Thymus (tissue), 11 donors: ENCODE measurements at regions not wholly inside any gene's neighbourhood (a gene's known extent, or its start where the extent isn't known, plus 50 kb on each side); places are given as distances from the start of the nearest gene placed in this dataset.

Source experiments
- DNase-seq, 9 donors: peaks; one replicate each; pipeline ENCODE4 v3.0.0-alpha.2; 2013; ENCODE audit warnings: low spot score in 9 of 9, low read depth in 6 of 9, missing footprints in 1 of 9
- H3K27ac ChIP-seq, 2 donors: one replicate each; pipeline ENCODE4 v1.5.1; 2013; ENCODE audit warnings: control low read depth in 1 of 2, low read depth in 1 of 2, low read length in 1 of 2, mild to moderate bottlenecking in 1 of 2, moderate library complexity in 1 of 2
- H3K27me3 ChIP-seq, 2 donors: one replicate each; pipeline ENCODE4 v1.5.1; 2013; ENCODE audit warnings: low read length in 1 of 2; ENCODE audit not compliant: control insufficient read depth in 2 of 2, insufficient read depth in 1 of 2
- H3K36me3 ChIP-seq, 2 donors: one replicate each; pipeline ENCODE4 v1.5.1; 2013; ENCODE audit warnings: low read length in 1 of 2, mild to moderate bottlenecking in 1 of 2, moderate library complexity in 1 of 2; ENCODE audit not compliant: control insufficient read depth in 2 of 2, insufficient read depth in 2 of 2
- H3K4me1 ChIP-seq, 2 donors: one replicate each; pipeline ENCODE4 v1.5.1; 2013; ENCODE audit warnings: low read length in 2 of 2; ENCODE audit not compliant: control insufficient read depth in 2 of 2, insufficient read depth in 2 of 2
- H3K4me3 ChIP-seq, 2 donors: one replicate each; pipeline ENCODE4 v1.5.1; 2013; ENCODE audit warnings: low read length in 2 of 2, control low read depth in 1 of 2, mild to moderate bottlenecking in 1 of 2
- H3K9me3 ChIP-seq, 2 donors: one replicate each; pipeline ENCODE4 v1.5.1; 2013; ENCODE audit warnings: low read length in 1 of 2, mild to moderate bottlenecking in 1 of 2; ENCODE audit not compliant: control insufficient read depth in 2 of 2, insufficient read depth in 1 of 2
- WGBS: extraction: QIAGEN DNeasy Blood & Tissue Kit; methylation state at CpG from one replicate; pipeline ENCODE4 v1.1.7; 2013; 5-methylcytosine and 5-hydroxymethylcytosine counted together
- donor health status: healthy.

DNA sequence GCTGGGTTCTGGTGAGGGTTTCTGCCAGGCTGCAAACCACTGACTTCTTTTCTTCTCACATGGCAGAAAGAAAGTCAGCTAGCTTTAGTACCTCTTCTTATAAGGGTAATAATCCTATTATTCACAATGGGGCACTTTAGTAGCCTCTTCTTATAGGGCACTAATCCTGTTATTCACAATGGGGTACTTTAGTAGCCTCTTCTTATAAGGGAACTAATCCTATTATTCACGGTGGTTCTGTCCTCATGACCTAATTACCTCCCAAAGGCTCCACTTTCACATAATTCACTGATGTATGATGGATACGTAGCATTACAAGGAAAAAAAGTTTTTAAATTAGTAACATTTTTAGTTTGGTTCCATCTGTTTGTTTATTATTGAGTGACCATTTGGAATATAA is 671.3 kb downstream of the NSUN3 start:
- no peak for DNase-seq
- Histone ChIP-seq H3K27ac (no peak overlapping the region), H3K27me3 (no peaks in the 10 kb centered on the region), H3K9me3 (no peaks in the 10 kb centered on the region), H3K4me1 (no peaks in the 10 kb centered on the region), H3K4me3 (no peak overlapping the region), H3K36me3 (no peaks in the 10 kb centered on the region)
- WGBS: 92% methylated on average over 2 of the region's 2 CpGs

DNA sequence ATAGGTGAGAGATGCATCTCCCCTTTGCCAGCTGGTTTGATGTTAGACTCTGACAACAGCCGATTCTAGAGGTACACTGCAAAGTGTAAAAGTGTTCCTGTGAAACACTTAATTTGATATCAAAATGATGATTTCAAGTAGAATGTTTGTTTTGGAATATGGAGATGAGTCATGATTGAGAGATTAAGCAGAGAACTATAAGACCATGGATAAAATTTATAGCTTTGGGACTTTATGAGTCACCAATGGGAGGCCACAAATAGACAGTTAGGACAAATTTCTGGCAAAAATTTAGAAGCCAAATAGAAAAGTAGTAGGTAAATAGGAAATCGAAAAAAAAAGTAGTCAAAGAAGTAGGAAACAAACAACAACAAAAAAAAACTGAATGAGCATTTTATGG is 672.5 kb downstream of the NSUN3 start:
- Histone ChIP-seq H3K27me3 (no peaks in the 10 kb centered on the region), H3K4me3 (no peak overlapping the region), H3K36me3 (no peaks in the 10 kb centered on the region), H3K4me1 (no peaks in the 10 kb centered on the region), H3K9me3 (no peaks in the 10 kb centered on the region), H3K27ac (no peak overlapping the region)
- WGBS: 87% methylated on average over 2 of the region's 2 CpGs
- DNase-seq: no peak

DNA sequence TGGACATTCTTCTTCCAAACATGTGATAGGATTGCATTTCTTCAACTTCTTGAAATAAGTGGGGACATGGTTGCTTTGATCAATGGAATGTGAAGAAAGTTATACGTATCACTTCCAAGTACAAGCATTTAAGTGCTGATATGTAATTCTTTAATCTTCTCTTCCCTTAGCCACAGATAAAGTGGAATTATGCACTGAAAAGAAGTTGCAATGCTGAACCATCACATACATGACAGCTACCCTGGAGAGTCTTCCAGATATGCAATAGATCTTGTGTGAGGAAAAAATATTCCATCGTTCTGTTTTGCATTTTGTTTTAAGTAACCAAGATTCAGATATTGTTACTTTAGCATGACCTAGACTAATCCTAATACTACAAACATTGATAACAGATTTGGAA is 674.3 kb downstream of the NSUN3 start:
- WGBS: 94% methylated on average over 2 of the region's 2 CpGs
- Histone ChIP-seq H3K27me3 (no peaks in the 10 kb centered on the region), H3K4me3 (no peak overlapping the region), H3K27ac (no peak overlapping the region), H3K4me1 (no peaks in the 10 kb centered on the region), H3K9me3 (no peaks in the 10 kb centered on the region), H3K36me3 (no peaks in the 10 kb centered on the region)
- no peak for DNase-seq

DNA sequence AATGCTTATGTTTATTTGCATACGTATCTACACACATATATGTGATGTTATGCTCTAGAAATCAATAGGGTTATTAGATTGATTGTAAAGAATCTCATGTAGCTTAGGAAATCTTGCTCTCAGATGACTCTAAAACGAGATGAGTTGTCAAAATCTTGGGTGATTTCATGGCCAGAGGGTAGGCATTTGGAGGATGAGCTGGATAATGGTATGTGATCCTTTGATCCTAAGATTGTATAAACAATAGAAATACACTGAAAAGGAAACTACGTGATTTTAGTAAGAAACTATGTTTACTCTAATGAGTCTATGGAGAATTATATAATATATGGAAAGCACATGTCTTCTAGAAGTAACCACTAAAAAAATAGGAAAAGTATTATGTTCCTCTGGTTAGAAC is 676.6 kb downstream of the NSUN3 start:
- H3K27me3 ChIP-seq: no peaks in the 10 kb centered on the region
- H3K9me3 ChIP-seq: no peaks in the 10 kb centered on the region
- DNase-seq: no peak
- H3K27ac ChIP-seq: no peak overlapping the region
- H3K4me3 ChIP-seq: no peak overlapping the region
- 83% methylated on average over 3 of the region's 3 CpGs for WGBS
- H3K36me3 ChIP-seq: no peaks in the 10 kb centered on the region
- no peaks in the 10 kb centered on the region for H3K4me1 ChIP-seq

DNA sequence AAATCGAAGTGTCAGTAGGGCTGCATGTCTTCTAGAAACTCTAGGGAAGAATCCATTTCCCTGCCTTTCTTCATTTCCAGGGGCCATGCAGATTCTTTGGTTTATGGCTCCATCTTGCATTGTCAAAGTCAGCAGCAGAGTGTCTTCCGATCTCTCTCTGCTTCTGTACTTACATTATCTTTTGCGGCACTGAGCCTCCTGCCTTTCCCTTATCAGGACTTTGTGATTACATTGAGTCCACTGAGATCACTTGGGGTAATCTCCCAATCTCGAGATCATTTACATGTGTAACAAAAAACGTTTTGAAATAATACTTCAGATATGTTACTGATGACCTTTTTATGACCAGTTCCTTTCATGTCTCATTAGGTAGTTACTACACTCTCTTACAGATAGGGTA is 695.9 kb downstream of the NSUN3 start:
- Histone ChIP-seq H3K36me3 (no peaks in the 10 kb centered on the region), H3K4me3 (no peak overlapping the region), H3K27me3 (no peaks in the 10 kb centered on the region), H3K9me3 (no peaks in the 10 kb centered on the region), H3K27ac (no peak overlapping the region), H3K4me1 (no peaks in the 10 kb centered on the region)
- 82% methylated on average over 5 of the region's 5 CpGs for WGBS
- no peak for DNase-seq

GRCh38 chr3:94772402-94772801 is 709.5 kb downstream of the NSUN3 start:
- Histone ChIP-seq H3K4me3 (no peak overlapping the region), H3K27me3 (no peaks in the 10 kb centered on the region), H3K27ac (no peak overlapping the region), H3K9me3 (no peaks in the 10 kb centered on the region), H3K4me1 (no peaks in the 10 kb centered on the region), H3K36me3 (no peaks in the 10 kb centered on the region)
- WGBS: 76% methylated on average over 1 of the region's 1 CpG
- no peak for DNase-seq

- no peak for DNase-seq
- Histone ChIP-seq H3K36me3 (no peaks in the 10 kb centered on the region), H3K9me3 (no peaks in the 10 kb centered on the region), H3K4me3 (no peak overlapping the region), H3K27me3 (no peaks in the 10 kb centered on the region), H3K4me1 (no peaks in the 10 kb centered on the region), H3K27ac (no peak overlapping the region)
- WGBS: 77% methylated on average over 2 of the region's 2 CpGs
Measured at GRCh38 chr3:94775746-94776145, 712.9 kb downstream of the NSUN3 start.

DNA sequence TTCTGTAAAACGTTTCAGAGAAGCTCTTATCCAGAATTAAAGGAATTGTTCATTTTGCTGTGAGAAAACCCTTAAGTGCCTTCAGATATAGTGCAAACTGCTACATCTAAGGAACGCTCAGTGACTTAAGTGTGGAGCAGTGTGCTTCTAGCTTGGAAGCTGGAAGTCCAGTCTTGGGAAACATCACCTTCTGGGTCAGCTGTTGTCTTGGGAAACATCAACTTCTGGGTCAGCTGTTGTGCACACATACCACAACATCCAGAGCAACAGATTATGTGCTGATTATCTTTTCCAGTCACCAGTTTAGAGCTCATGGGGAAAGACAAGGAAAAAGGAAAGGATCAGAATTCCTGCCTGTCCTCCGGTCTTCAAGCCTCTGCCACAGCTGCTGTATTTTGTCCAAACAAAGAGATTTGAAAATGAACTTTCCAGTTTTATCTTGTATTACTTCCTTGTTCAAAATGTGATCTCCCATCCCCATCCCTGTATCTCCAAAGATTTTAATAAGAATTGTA is 713.6 kb downstream of the NSUN3 start:
- Histone ChIP-seq H3K4me1 (no peaks in the 10 kb centered on the region), H3K36me3 (no peaks in the 10 kb centered on the region), H3K27ac (no peak overlapping the region), H3K9me3 (no peaks in the 10 kb centered on the region), H3K4me3 (no peak overlapping the region), H3K27me3 (no peaks in the 10 kb centered on the region)
- DNase-seq: no peak
- WGBS: 88% methylated on average over 3 of the region's 3 CpGs

DNA sequence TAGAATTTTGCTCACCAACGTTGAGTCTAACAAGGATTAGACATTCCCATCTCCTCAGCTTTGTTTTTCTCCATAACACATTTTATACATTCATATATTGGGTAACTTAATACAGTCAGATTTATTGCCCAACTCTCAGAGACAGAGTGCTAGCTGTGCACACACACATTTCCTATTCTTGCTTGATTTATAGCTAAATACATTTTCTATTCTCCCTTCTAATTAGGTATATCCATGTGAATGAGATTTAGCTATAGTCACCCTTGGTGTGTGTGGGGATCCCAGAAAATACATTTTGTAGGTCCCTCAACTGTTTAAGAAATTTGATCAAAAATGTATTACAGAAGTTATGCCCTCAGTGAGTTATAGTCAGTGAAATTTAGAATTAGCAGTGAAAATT is 715.4 kb downstream of the NSUN3 start:
- H3K4me3 ChIP-seq: no peak overlapping the region
- no peak for DNase-seq
- no peaks in the 10 kb centered on the region for H3K9me3 ChIP-seq
- H3K4me1 ChIP-seq: no peaks in the 10 kb centered on the region
- 65% methylated on average over 1 of the region's 1 CpG for WGBS
- no peaks in the 10 kb centered on the region for H3K27me3 ChIP-seq
- no peaks in the 10 kb centered on the region for H3K36me3 ChIP-seq
- no peak overlapping the region for H3K27ac ChIP-seq
